Sigmoid colon (tissue), 6 donors: ENCODE measurements at regions not wholly inside any gene's neighbourhood (a gene's known extent, or its start where the extent isn't known, plus 50 kb on each side); places are given as distances from the start of the nearest gene placed in this dataset.

Source experiments
- DNase-seq: peaks from one replicate; pipeline ENCODE4 v3.0.0-alpha.2; 2019
- H3K27ac ChIP-seq, 4 donors: fragments of 200-600 bp; sonication (generic); one replicate each; pipeline ENCODE4 v1.5.1; 2016 to 2019; ENCODE audit warnings: mild to moderate bottlenecking in 1 of 4
- H3K27me3 ChIP-seq, 3 donors: fragments of 200-600 bp; sonication (generic); one replicate each; pipeline ENCODE4 v1.5.1; 2019; ENCODE audit warnings: mild to moderate bottlenecking in 1 of 3
- H3K36me3 ChIP-seq, 4 donors: fragments of 200-600 bp; sonication (generic); one replicate each; pipeline ENCODE4 v1.5.1; 2016 to 2019
- H3K4me1 ChIP-seq, 4 donors: fragments of 200-600 bp; sonication (generic); one replicate each; pipeline ENCODE4 v1.5.1; 2017 to 2019
- H3K4me3 ChIP-seq, 4 donors: fragments of 200-600 bp; sonication (generic); one replicate each; pipeline ENCODE4 v1.5.1; 2017 to 2019; ENCODE audit warnings: mild to moderate bottlenecking in 2 of 4, moderate library complexity in 1 of 4
- H3K9me3 ChIP-seq, 4 donors: fragments of 200-600 bp in 3 of 4; sonication (generic) in 3 of 4; one replicate each; pipeline versions ENCODE4 v1.5.1 to v1.6.1; 2013 to 2019
- EP300 ChIP-seq, 4 donors: sonication (generic); formaldehyde crosslinking; IDR thresholded peaks; one replicate each; pipeline ENCODE4 v1.6.1; 2017; ENCODE audit warnings: antibody characterized with exemption in 4 of 4
- POLR2A ChIP-seq, 2 donors: fragments of 450-650 bp; IDR thresholded peaks; one replicate each; pipeline ENCODE4 v1.6.1; 2016; ENCODE audit warnings: antibody characterized with exemption in 2 of 2, mild to moderate bottlenecking in 2 of 2, moderate library complexity in 2 of 2
- POLR2AphosphoS5 ChIP-seq, 4 donors: sonication (generic); formaldehyde crosslinking; IDR thresholded peaks; one replicate each; pipeline ENCODE4 v1.6.1; 2017; ENCODE audit warnings: antibody characterized with exemption in 4 of 4
- WGBS, 2 donors: extraction: QIAGEN DNeasy Blood & Tissue Kit; methylation state at CpG; one replicate each; pipeline ENCODE4 v1.1.7; 2013; 5-methylcytosine and 5-hydroxymethylcytosine counted together
- intact Hi-C: fragments of 100-400 bp; cut with DNase I; formaldehyde crosslinking; loops from one replicate; pipeline ENCODE4 v1.15.1; 2023
- TF ChIP-seq, protein P1 (sequence below), 4 experiments: fragments of 450-650 bp in 3 of 4; fragments of 200-600 bp in 1 of 4; IDR thresholded peaks; one replicate each; pipeline ENCODE4 v1.5.1; 2016 to 2019; ENCODE audit warnings: antibody characterized with exemption in 4 of 4, mild to moderate bottlenecking in 3 of 4, moderate library complexity in 2 of 4
- donor health status: healthy with polysubstance abuse.
- donor health status: healthy.

DNA sequence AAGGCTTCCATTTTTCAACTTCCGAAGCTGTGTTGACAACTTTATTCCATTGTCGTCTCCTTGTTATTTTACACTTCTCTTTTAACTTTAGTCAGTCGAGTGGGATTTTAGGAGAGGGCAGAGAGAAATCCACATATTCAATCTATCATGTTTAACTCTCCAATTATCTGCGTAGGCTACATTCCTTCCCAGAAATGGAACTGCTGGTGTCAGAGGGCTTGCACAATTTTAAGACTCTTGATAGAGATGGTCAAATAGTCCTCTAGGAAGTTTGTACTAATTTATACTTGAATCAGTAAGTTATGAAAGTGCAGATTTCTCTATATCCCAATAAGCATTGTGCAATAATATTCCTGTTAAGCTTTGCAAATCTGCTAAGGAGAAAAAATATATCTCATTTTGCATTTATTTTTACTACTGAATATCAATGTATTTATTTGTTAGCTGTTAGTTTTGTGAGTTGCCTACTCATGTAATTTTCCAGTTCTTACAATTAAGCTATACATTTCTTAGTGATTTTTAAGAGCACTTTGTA lies 95.6 kb downstream of the CYP26B1 start:
- Histone ChIP-seq H3K36me3 (no peaks in the 10 kb centered on the region), H3K4me1 (no peaks in the 10 kb centered on the region), H3K9me3 (peaks cover 0 to 6% (median 2%) of the 10 kb centered on the region in 4 donors), H3K27ac (no peak overlapping the region), H3K27me3 (no peaks in the 10 kb centered on the region), H3K4me3 (no peak overlapping the region)
- intact Hi-C loops, result no loop called here
- no peak for DNase-seq
- TF ChIP-seq, protein P1, sequence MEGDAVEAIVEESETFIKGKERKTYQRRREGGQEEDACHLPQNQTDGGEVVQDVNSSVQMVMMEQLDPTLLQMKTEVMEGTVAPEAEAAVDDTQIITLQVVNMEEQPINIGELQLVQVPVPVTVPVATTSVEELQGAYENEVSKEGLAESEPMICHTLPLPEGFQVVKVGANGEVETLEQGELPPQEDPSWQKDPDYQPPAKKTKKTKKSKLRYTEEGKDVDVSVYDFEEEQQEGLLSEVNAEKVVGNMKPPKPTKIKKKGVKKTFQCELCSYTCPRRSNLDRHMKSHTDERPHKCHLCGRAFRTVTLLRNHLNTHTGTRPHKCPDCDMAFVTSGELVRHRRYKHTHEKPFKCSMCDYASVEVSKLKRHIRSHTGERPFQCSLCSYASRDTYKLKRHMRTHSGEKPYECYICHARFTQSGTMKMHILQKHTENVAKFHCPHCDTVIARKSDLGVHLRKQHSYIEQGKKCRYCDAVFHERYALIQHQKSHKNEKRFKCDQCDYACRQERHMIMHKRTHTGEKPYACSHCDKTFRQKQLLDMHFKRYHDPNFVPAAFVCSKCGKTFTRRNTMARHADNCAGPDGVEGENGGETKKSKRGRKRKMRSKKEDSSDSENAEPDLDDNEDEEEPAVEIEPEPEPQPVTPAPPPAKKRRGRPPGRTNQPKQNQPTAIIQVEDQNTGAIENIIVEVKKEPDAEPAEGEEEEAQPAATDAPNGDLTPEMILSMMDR (IDR thresholded peaks at IDR 0.05), result no peak
- TF ChIP-seq POLR2A (IDR thresholded peaks at IDR 0.05), result no peak
- no peak for TF ChIP-seq POLR2AphosphoS5 (IDR thresholded peaks at IDR 0.05)
- TF ChIP-seq EP300 (IDR thresholded peaks at IDR 0.05), result no peak
- 88 to 94% methylated on average over 4 of the region's 4 CpGs for WGBS, 2 donors

DNA sequence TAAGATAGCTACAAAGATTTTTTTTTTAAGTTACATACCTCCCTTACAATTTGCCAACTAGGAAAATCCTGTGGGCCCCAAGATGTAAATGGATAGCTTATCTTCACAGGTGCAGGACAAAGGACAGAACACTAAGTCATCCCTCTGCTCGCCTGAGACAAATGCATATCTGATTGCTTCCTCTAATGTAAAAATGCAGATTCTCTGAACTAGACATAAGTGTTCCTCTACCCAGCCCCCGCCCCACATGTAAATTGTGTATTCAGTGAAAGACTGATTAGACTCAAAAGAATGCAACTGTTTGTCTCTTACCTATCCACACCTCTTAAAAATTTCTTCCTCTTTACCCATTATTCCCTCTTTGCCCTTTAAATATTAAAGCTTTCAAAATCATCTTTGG lies 96.5 kb downstream of the CYP26B1 start:
- H3K36me3 ChIP-seq, result no peaks in the 10 kb centered on the region
- no peak for TF ChIP-seq POLR2AphosphoS5 (IDR thresholded peaks at IDR 0.05)
- TF ChIP-seq, protein P1 (IDR thresholded peaks at IDR 0.05), result no peak
- no peak for TF ChIP-seq EP300 (IDR thresholded peaks at IDR 0.05)
- TF ChIP-seq POLR2A (IDR thresholded peaks at IDR 0.05), result no peak
- DNase-seq, result no peak

DNA sequence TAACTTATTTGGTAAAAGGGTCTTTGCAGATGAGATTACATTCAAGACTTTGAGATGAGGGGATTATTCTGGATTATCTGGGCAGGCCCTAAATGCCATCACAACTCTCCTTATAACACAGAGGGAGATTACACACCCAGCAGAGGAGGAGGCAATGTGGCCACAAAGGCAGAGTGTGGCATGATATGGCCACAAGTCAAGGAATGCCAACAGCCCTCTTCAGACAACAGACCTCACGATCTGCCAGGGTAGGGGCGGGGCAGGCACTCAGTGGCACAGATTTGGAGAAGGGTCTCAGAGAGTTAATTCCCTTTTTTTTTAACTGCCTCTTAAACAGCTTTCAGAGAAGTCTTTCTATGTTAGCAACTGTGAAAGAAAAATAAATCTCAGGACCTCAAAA lies 96.9 kb downstream of the CYP26B1 start:
- Histone ChIP-seq H3K4me3 (no peak overlapping the region), H3K27me3 (no peaks in the 10 kb centered on the region), H3K4me1 (no peaks in the 10 kb centered on the region), H3K27ac (no peak overlapping the region), H3K36me3 (no peaks in the 10 kb centered on the region), H3K9me3 (peaks cover 0 to 6% (median 2%) of the 10 kb centered on the region in 4 donors)
- no peak for DNase-seq
- WGBS, 2 donors, result 59 to 72% methylated on average over 2 of the region's 2 CpGs
- intact Hi-C loops, result no loop called here
- TF ChIP-seq, protein P1 (IDR thresholded peaks at IDR 0.05), result no peak
- TF ChIP-seq EP300 (IDR thresholded peaks at IDR 0.05), result no peak
- no peak for TF ChIP-seq POLR2AphosphoS5 (IDR thresholded peaks at IDR 0.05)
- no peak for TF ChIP-seq POLR2A (IDR thresholded peaks at IDR 0.05)

More for the DNA sequence above, 96.5 kb downstream of the CYP26B1 start:
- intact Hi-C loops, result no loop called here
- no peak overlapping the region for H3K4me3 ChIP-seq
- no peak overlapping the region for H3K27ac ChIP-seq
- H3K4me1 ChIP-seq, result no peaks in the 10 kb centered on the region
- H3K9me3 ChIP-seq, result peaks cover 0 to 6% (median 2%) of the 10 kb centered on the region in 4 donors
- H3K27me3 ChIP-seq, result no peaks in the 10 kb centered on the region
- WGBS, 2 donors, result 71 to 80% methylated on average over 2 of the region's 2 CpGs

DNA sequence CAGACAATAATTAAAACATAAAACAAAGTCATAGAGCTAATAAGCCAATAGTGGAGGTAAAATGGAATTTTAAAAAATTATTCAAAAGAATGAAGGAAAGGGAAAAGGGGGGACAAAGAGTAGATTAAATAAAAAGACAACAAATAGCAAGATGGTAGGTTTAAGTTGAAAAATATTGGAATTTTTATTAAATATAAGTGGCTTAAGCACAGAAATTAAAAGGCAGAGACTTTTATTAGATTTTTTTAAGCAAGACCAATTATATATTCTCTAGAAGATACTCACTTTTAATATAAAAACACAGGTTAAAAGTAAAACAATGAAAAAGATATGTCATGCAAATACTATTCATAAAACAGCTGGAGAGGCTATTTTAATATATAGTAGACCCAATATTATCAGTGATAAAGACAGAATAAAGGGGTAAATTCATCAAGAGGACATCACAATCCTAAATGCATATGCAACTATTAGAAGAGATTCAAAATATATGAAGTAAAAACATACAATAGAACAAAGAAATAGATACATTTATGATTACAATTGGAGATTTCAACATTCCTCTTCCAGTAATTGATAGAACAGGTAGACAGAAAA lies 98.7 kb downstream of the CYP26B1 start:
- Histone ChIP-seq H3K9me3 (peaks cover 0 to 7% (median 2%) of the 10 kb centered on the region in 4 donors), H3K27me3 (no peaks in the 10 kb centered on the region), H3K4me3 (no peak overlapping the region), H3K27ac (no peak overlapping the region), H3K36me3 (no peaks in the 10 kb centered on the region), H3K4me1 (no peaks in the 10 kb centered on the region)
- intact Hi-C loops, result no loop called here
- TF ChIP-seq EP300 (IDR thresholded peaks at IDR 0.05), result no peak
- TF ChIP-seq, protein P1 (IDR thresholded peaks at IDR 0.05), result no peak
- no peak for TF ChIP-seq POLR2AphosphoS5 (IDR thresholded peaks at IDR 0.05)
- TF ChIP-seq POLR2A (IDR thresholded peaks at IDR 0.05), result no peak
- no peak for DNase-seq

DNA sequence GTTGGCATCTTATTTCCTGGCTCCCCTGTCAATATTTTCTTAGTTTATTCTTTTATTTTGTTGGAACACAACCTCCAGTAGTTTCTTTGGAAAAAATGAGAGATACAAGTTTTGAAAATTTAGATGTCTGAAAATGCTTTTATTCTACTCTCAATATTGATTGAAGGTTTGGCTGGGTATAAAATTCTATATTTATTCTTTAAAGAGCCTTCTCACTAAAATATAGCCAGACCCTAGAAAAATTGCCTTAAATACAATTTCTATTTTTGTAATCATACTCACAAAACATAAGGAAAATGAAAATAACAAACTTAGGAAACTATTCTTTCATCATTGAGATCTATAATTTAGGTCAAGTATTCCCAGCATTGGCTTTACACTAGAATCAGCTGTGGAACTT lies 103.7 kb downstream of the CYP26B1 start:
- no peak for TF ChIP-seq EP300 (IDR thresholded peaks at IDR 0.05)
- no peak for TF ChIP-seq POLR2AphosphoS5 (IDR thresholded peaks at IDR 0.05)
- TF ChIP-seq, protein P1 (IDR thresholded peaks at IDR 0.05), result no peak
- no peak for TF ChIP-seq POLR2A (IDR thresholded peaks at IDR 0.05)
- H3K36me3 ChIP-seq, result no peaks in the 10 kb centered on the region

More for the DNA sequence above, 103.7 kb downstream of the CYP26B1 start:
- peaks cover 0 to 9% (median 1%) of the 10 kb centered on the region in 4 donors for H3K9me3 ChIP-seq
- H3K4me1 ChIP-seq, result no peaks in the 10 kb centered on the region
- no peaks in the 10 kb centered on the region for H3K27me3 ChIP-seq
- no peak overlapping the region for H3K4me3 ChIP-seq
- no peak overlapping the region for H3K27ac ChIP-seq
- no peak for DNase-seq
- intact Hi-C loops, result no loop called here
